H9 (cell line): ENCODE measurements at regions not wholly inside any gene's neighbourhood (a gene's known extent, or its start where the extent isn't known, plus 50 kb on each side); places are given as distances from the start of the nearest gene placed in this dataset.

ENCODE experiments used
- DNase-seq: peaks from one replicate; pipeline ENCODE4 v3.0.0-alpha.2; 2017
- H2AFZ ChIP-seq: one replicate; pipeline ENCODE4 v1.6.1; 2013; ENCODE audit warnings: mild to moderate bottlenecking, low read length, control low read depth, moderate library complexity
- H2AK5ac ChIP-seq: 2 replicates; pipeline ENCODE4 v1.6.1; 2013; ENCODE audit warnings: low read length, control low read depth, mixed read lengths; ENCODE audit not compliant: insufficient read length
- H2BK120ac ChIP-seq: one replicate; pipeline ENCODE4 v1.6.1; 2013; ENCODE audit warnings: low read depth, mild to moderate bottlenecking, low read length, control low read depth, inconsistent platforms; ENCODE audit not compliant: poor library complexity, severe bottlenecking
- H2BK12ac ChIP-seq: 2 replicates; pipeline ENCODE4 v1.6.1; 2013; ENCODE audit warnings: low read length, control low read depth, mixed read lengths, low read depth; ENCODE audit not compliant: insufficient read length
- H2BK15ac ChIP-seq: 2 replicates; pipeline ENCODE4 v1.6.1; 2013; ENCODE audit warnings: low read depth, low read length, control low read depth
- H2BK20ac ChIP-seq: one replicate; pipeline ENCODE4 v1.6.1; 2013; ENCODE audit warnings: low read depth, mild to moderate bottlenecking, low read length, control low read depth, inconsistent platforms; ENCODE audit not compliant: poor library complexity, severe bottlenecking
- H2BK5ac ChIP-seq: 2 replicates; pipeline ENCODE4 v1.6.1; 2013; ENCODE audit warnings: low read length, control low read depth, mixed read lengths; ENCODE audit not compliant: insufficient read length
- H3K14ac ChIP-seq: 2 replicates; pipeline ENCODE4 v1.6.1; 2013; ENCODE audit warnings: low read length, control low read depth; ENCODE audit not compliant: insufficient read depth
- H3K18ac ChIP-seq: 2 replicates; pipeline ENCODE4 v1.6.1; 2013; ENCODE audit warnings: low read depth, mild to moderate bottlenecking, mixed read lengths, low read length, control low read depth; ENCODE audit not compliant: insufficient read length
- H3K23ac ChIP-seq: 2 replicates; pipeline ENCODE4 v1.6.1; 2013; ENCODE audit warnings: low read length, control low read depth, mixed read lengths, low read depth; ENCODE audit not compliant: insufficient read length
- H3K23me2 ChIP-seq: 2 replicates; pipeline ENCODE4 v1.6.1; 2013; ENCODE audit warnings: low read depth, mild to moderate bottlenecking, mixed read lengths, low read length, control low read depth; ENCODE audit not compliant: insufficient read length, poor library complexity, severe bottlenecking
- H3K27ac ChIP-seq: 2 replicates; pipeline ENCODE4 v1.5.1; 2013; ENCODE audit warnings: low read length, control low read depth, mixed read lengths, low read depth; ENCODE audit not compliant: insufficient read length
- H3K27me3 ChIP-seq: 2 replicates; pipeline ENCODE4 v1.6.1; 2013; ENCODE audit warnings: low read length, control low read depth, inconsistent platforms; ENCODE audit not compliant: insufficient read depth
- H3K4ac ChIP-seq: 2 replicates; pipeline ENCODE4 v1.6.1; 2013; ENCODE audit warnings: low read depth, mild to moderate bottlenecking, control low read depth, inconsistent platforms, low read length, moderate library complexity
- H3K4me1 ChIP-seq: 2 replicates; pipeline ENCODE4 v1.6.1; 2013; ENCODE audit warnings: low read length, control low read depth, inconsistent platforms; ENCODE audit not compliant: insufficient read depth
- H3K4me2 ChIP-seq: 2 replicates; pipeline ENCODE4 v1.6.1; 2013; ENCODE audit warnings: low read length, control low read depth, mixed read lengths; ENCODE audit not compliant: insufficient read length, insufficient read depth
- H3K56ac ChIP-seq: 2 replicates; pipeline ENCODE4 v1.6.1; 2013; ENCODE audit warnings: low read depth, mild to moderate bottlenecking, mixed read lengths, low read length, control low read depth; ENCODE audit not compliant: insufficient read length
- H3K79me1 ChIP-seq: 2 replicates; pipeline ENCODE4 v1.6.1; 2013; ENCODE audit warnings: low read depth, mild to moderate bottlenecking, moderate library complexity, low read length, control low read depth, inconsistent platforms; ENCODE audit not compliant: insufficient read depth, poor library complexity, severe bottlenecking
- H3K79me2 ChIP-seq: 2 replicates; pipeline ENCODE4 v1.6.1; 2013; ENCODE audit warnings: low read length, control low read depth, inconsistent platforms; ENCODE audit not compliant: insufficient read depth
- H3K9ac ChIP-seq: 2 replicates; pipeline ENCODE4 v1.6.1; 2013; ENCODE audit warnings: low read length, control low read depth, mixed read lengths; ENCODE audit not compliant: insufficient read length; ENCODE audit errors: extremely low read depth
- H3K9me3 ChIP-seq: one replicate; pipeline ENCODE4 v1.6.1; 2013; ENCODE audit warnings: low read depth, low read length, inconsistent platforms; ENCODE audit not compliant: control insufficient read depth
- H3T11ph ChIP-seq: one replicate; pipeline ENCODE4 v1.6.1; 2013; ENCODE audit warnings: mild to moderate bottlenecking, low read length, control low read depth, inconsistent platforms
- H4K20me1 ChIP-seq: one replicate; pipeline ENCODE4 v1.6.1; 2013; ENCODE audit not compliant: control insufficient read depth, insufficient read length, insufficient read depth
- H4K5ac ChIP-seq: 2 replicates; pipeline ENCODE4 v1.6.1; 2013; ENCODE audit warnings: low read depth, mild to moderate bottlenecking, mixed read lengths, low read length, control low read depth; ENCODE audit not compliant: insufficient read length
- H4K8ac ChIP-seq: replicated peaks from 2 replicates; pipeline ENCODE4 v1.6.1; 2013; ENCODE audit warnings: low read length, control low read depth, mixed read lengths, low read depth; ENCODE audit not compliant: insufficient read length
- H4K91ac ChIP-seq: 2 replicates; pipeline ENCODE4 v1.6.1; 2013; ENCODE audit warnings: low read depth, mild to moderate bottlenecking, moderate library complexity, mixed read lengths, low read length, control low read depth; ENCODE audit not compliant: insufficient read length
- H3K27ac Mint-ChIP-seq, 3 experiments: 2 replicates in 2 of 3; 3 replicates in 1 of 3; pipeline ENCODE4 v1.8.0; 2020 to 2021; ENCODE audit warnings: mixed read lengths in 3 of 3, mild to moderate bottlenecking in 1 of 3, moderate library complexity in 1 of 3
- H3K27me3 Mint-ChIP-seq: 2 replicates; pipeline ENCODE4 v1.8.0; 2021; ENCODE audit warnings: low read depth, mild to moderate bottlenecking, moderate library complexity, mixed read lengths
- H3K36me3 Mint-ChIP-seq, 3 experiments: 2 replicates in 2 of 3; 3 replicates in 1 of 3; pipeline ENCODE4 v1.8.0; 2020 to 2021; ENCODE audit warnings: low read depth in 3 of 3, mixed read lengths in 3 of 3; ENCODE audit not compliant: insufficient read depth in 1 of 3
- H3K4me1 Mint-ChIP-seq, 2 experiments: 2 replicates each; pipeline ENCODE4 v1.8.0; 2020; ENCODE audit warnings: mixed read lengths in 2 of 2
- H3K4me3 Mint-ChIP-seq, 2 experiments: 2 replicates in 1 of 2; 3 replicates in 1 of 2; pipeline ENCODE4 v1.8.0; 2020 to 2021; ENCODE audit warnings: mild to moderate bottlenecking in 2 of 2, mixed read lengths in 2 of 2, moderate library complexity in 1 of 2
- H3K9me3 Mint-ChIP-seq, 2 experiments: 2 replicates in 1 of 2; 3 replicates in 1 of 2; pipeline ENCODE4 v1.8.0; 2020; ENCODE audit warnings: mild to moderate bottlenecking in 2 of 2, mixed read lengths in 2 of 2, moderate library complexity in 1 of 2
- WGBS: extraction: QIAGEN DNeasy Blood & Tissue Kit; methylation state at CpG from one replicate; pipeline ENCODE4 v1.1.7; 2013; ENCODE audit warnings: missing lambda C conversion rate, low lambda C conversion rate, mixed read lengths; ENCODE audit not compliant: insufficient read length; ENCODE audit errors: extremely low coverage; 5-methylcytosine and 5-hydroxymethylcytosine counted together
- TF ChIP-seq, protein P1 (sequence below): fragments of 200-600 bp; sonication (generic); conservative IDR thresholded peaks from 3 replicates; pipeline ENCODE4 v1.8.0; 2021; ENCODE audit warnings: antibody characterized with exemption, mild to moderate bottlenecking

DNA sequence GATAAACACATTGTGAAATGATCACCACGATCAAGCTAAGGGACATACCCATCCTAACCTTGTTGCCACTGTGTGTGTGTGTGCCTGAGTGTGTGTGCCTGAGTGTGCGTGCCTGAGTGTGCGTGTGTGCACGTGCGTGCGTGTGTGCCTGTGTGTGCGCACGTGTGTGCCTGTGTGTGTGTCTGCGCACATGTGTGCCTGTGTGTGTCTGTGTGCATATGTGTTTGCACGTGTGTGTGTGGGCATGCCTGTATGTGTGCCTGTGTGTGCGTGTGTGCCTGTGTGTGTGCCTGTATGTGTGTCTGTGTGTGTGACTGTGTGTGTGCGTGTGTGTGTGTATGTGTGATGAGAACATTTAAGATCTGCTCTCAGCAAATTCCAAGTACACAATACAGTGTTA, 244.1 kb upstream of the DPP6 start:
- TF ChIP-seq, protein P1, sequence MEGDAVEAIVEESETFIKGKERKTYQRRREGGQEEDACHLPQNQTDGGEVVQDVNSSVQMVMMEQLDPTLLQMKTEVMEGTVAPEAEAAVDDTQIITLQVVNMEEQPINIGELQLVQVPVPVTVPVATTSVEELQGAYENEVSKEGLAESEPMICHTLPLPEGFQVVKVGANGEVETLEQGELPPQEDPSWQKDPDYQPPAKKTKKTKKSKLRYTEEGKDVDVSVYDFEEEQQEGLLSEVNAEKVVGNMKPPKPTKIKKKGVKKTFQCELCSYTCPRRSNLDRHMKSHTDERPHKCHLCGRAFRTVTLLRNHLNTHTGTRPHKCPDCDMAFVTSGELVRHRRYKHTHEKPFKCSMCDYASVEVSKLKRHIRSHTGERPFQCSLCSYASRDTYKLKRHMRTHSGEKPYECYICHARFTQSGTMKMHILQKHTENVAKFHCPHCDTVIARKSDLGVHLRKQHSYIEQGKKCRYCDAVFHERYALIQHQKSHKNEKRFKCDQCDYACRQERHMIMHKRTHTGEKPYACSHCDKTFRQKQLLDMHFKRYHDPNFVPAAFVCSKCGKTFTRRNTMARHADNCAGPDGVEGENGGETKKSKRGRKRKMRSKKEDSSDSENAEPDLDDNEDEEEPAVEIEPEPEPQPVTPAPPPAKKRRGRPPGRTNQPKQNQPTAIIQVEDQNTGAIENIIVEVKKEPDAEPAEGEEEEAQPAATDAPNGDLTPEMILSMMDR, result no peak
- no peak overlapping the region for H2AK5ac ChIP-seq
- no peaks in the 10 kb centered on the region for H3K79me2 ChIP-seq
- no peaks in the 10 kb centered on the region for H3K9me3 ChIP-seq
- no peak overlapping the region for H2BK15ac ChIP-seq
- DNase-seq, result no peak
- H3K14ac ChIP-seq, result no peak overlapping the region; the same call in 1 of the 2 replicates
- no peak overlapping the region for H3T11ph ChIP-seq
- no peak overlapping the region for H4K8ac ChIP-seq
- H3K4me1 ChIP-seq, result no peaks in the 10 kb centered on the region; the same call in 1 of the 2 replicates
- no peaks in the 10 kb centered on the region for H3K23me2 ChIP-seq
- no peaks in the 10 kb centered on the region for H4K20me1 ChIP-seq
- H2BK120ac ChIP-seq, result no peak overlapping the region
- Mint-ChIP-seq H3K27ac (no peak overlapping the region; a peak in 1 of 7 replicates), H3K4me1 (no peaks in the 10 kb centered on the region), H3K27me3 (no peaks in the 10 kb centered on the region), H3K4me3 (no peak overlapping the region; a peak in 1 of 5 replicates), H3K36me3 (peaks cover 0 to 12% (median 1%) of the 10 kb centered on the region in 3 experiments; a peak in 3 of 7 replicates), H3K9me3 (peaks cover 25 to 65% of the 10 kb centered on the region in 2 experiments)
- peak overlapping the region; percentile 85 for H3K18ac ChIP-seq
- no peak overlapping the region for H2BK5ac ChIP-seq
- no peak overlapping the region for H3K4ac ChIP-seq
- no peak overlapping the region for H4K91ac ChIP-seq
- no CpG with 5 or more reads among the region's 12 CpGs for WGBS
- no peak overlapping the region for H3K4me2 ChIP-seq
- no peak overlapping the region for H2BK12ac ChIP-seq
- no peak overlapping the region for H2AFZ ChIP-seq
- no peak overlapping the region for H3K27ac ChIP-seq
- H4K5ac ChIP-seq, result peak overlapping the region; percentile 72
- no peaks in the 10 kb centered on the region for H3K79me1 ChIP-seq
- no peak overlapping the region for H3K9ac ChIP-seq
- no peaks in the 10 kb centered on the region for H3K27me3 ChIP-seq
- H3K23ac ChIP-seq, result no peak overlapping the region
- no peak overlapping the region for H3K56ac ChIP-seq
- no peak overlapping the region for H2BK20ac ChIP-seq
